ENCODE measurements at regions not wholly inside any gene's neighbourhood (a gene's known extent, or its start where the extent isn't known, plus 50 kb on each side); places are given as distances from the start of the nearest gene placed in this dataset.

DNA sequence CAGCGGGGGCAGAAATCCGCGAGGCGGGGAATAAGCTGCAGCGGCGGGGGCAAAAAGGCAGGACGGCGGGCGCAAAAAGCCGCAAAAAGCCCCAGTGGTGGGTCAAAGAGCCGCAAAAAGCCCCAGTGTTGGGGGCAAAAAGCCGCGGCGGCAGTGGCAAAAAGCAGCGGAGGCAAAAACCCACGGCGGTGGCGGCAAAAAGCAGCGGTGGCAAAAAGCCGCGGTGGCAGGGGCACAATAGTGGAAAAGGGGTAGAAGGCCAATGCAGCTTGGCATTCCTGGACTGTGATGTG is 525.3 kb downstream of the ZNF33B start:
- no peak for TF ChIP-seq EZH2 (IDR thresholded peaks at IDR 0.05; ENCODE audit: insufficient read depth, poor library complexity, severe bottlenecking)
- TF ChIP-seq EZH2phosphoT487 (IDR thresholded peaks at IDR 0.05; ENCODE audit: insufficient read depth, low read depth), result no peak

Measured in GM23248 (cell line).